ENCODE measurements at regions not wholly inside any gene's neighbourhood (a gene's known extent, or its start where the extent isn't known, plus 50 kb on each side); places are given as distances from the start of the nearest gene placed in this dataset.

- TF ChIP-seq ZNF207 (IDR thresholded peaks at IDR 0.05; ENCODE audit: borderline replicate concordance) (no peak), EP300 (IDR thresholded peaks at IDR 0.05; ENCODE audit: borderline replicate concordance in 1 of 2, control insufficient read depth in 1 of 2, low read depth in 2 of 2, low read length in 2 of 2) (no peak), MYC (IDR thresholded peaks at IDR 0.05; ENCODE audit: insufficient read depth, insufficient read length, insufficient replicate concordance, low read length, severe bottlenecking) (no peak), POLR2A (IDR thresholded peaks at IDR 0.05; ENCODE audit: low read depth, low read length) (no peak), POLR2AphosphoS5 (IDR thresholded peaks at IDR 0.05; ENCODE audit: low read length) (no peak), EZH2 (IDR thresholded peaks at IDR 0.05; ENCODE audit: borderline replicate concordance, control insufficient read depth, low read depth, low read length) (no peak), CHD1 (IDR thresholded peaks at IDR 0.05; ENCODE audit: low read depth, low read length) (no peak), ATF2 (IDR thresholded peaks at IDR 0.05; ENCODE audit: low read length) (no peak), RCOR1 (conservative IDR thresholded peaks at IDR 0.05; ENCODE audit: low read depth, low read length) (no peak), TCF12 (IDR thresholded peaks at IDR 0.05; ENCODE audit: low read depth, low read length) (no peak), NR2C2 (IDR thresholded peaks at IDR 0.05; ENCODE audit: borderline replicate concordance, control insufficient read depth, insufficient read length, low read depth) (no peak)
Measured at GRCh38 chr13:74193391-74193790, 59.2 kb upstream of the KLF12 start.
